ENCODE measurements at regions not wholly inside any gene's neighbourhood (a gene's known extent, or its start where the extent isn't known, plus 50 kb on each side); places are given as distances from the start of the nearest gene placed in this dataset.

DNA sequence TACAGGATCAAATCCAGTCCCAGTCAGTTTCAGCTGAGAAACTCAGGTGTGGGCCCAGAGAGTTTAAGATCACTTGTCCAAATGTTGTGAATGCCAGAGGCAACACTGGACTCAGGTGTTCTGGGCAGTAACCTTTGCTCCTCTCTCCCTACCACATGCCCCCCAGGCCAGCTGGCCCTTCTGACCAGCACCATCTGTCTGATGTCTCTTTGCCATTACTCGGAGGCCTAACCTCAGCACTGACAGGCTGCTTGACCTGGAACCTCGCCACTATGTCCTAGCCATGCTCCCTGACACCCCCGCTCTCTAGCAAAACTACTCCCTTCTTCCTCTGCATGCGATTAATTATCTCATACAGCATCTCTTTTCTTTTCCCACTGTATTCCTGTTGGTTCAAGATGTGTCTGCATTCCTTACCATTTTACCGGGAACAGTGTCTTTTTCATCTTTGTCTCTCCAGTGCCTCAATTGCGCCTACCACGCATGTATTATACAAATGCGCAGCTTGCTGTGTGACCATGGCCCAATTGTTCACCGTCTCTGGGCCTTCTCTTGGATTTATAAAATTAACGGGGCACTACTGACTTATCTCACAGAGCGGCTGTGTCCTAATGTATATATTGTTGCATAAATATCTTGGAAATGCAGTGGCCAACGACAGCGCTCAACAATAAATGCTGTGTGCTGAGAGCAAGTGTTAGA is 159.5 kb upstream of the IRF2BP2 start (continued):
- TF ChIP-seq IRF3 (IDR thresholded peaks at IDR 0.05; ENCODE audit: low read depth, low read length) (no peak), EP300 (IDR thresholded peaks at IDR 0.05; ENCODE audit: borderline replicate concordance in 1 of 2, low read depth in 1 of 2, low read length in 1 of 2) (no peak), FOSL2 (IDR thresholded peaks at IDR 0.05; ENCODE audit: borderline replicate concordance, low read depth) (no peak), YY1 (IDR thresholded peaks at IDR 0.05; ENCODE audit: low read depth) (no peak)
- TF ChIP-seq, protein P1, sequence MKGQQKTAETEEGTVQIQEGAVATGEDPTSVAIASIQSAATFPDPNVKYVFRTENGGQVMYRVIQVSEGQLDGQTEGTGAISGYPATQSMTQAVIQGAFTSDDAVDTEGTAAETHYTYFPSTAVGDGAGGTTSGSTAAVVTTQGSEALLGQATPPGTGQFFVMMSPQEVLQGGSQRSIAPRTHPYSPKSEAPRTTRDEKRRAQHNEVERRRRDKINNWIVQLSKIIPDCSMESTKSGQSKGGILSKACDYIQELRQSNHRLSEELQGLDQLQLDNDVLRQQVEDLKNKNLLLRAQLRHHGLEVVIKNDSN (IDR thresholded peaks at IDR 0.05; ENCODE audit: borderline replicate concordance, low read depth) = no peak

DNA sequence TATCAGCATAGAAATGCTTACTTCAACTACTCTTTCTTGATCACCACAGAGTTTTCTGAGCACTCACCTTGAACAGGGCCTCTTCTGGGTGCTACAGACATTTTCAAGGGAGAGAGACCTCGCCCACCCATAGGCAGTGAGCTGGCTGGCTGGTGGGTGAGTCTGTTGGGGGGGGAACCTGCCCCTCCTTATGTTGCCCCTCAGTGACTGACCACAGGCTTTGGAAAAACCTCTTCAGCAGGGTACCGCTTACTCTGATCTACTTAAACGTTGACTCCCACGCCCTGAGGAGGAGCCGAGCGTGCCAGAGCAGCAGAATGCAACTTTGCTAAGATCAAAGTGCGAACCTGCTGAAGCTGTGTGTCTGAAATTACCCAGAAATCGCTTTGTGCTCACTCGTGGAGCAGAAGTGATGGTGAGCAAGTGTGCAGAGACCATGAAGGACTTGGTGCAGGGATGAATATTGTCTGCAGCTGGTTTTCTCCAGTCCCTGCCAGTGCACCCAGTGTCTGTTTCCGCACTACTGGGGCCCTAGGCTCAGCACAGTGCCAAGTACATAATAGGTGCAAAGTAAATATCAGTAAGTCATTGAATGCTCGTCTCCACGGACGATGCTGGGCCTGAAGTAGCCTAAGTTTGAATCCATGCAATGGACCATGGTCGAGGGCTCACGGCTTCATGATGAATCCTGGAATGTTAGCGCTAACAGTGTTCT is 158.7 kb upstream of the IRF2BP2 start:
- POLR2A ChIA-PET = interaction anchor here (0.8 to 2.5 kb wide), 3 partner anchors 45 to 157 kb away, joined by 3 to 18 read pairs (median 8); no protein-coding TSS in a partner anchor
- CTCF ChIA-PET = interaction anchor here (0.6 to 1.2 kb wide), 2 partner anchors 33 to 44 kb away, joined by 3 read pairs; no protein-coding TSS in a partner anchor
- no peak overlapping the region for H3K4me3 ChIP-seq (ENCODE audit: low read depth in 2 of 2, low read length in 1 of 2)
- no peaks in the 10 kb centered on the region for H3K36me3 ChIP-seq (replicated peaks in 1 of 2; ENCODE audit: control insufficient read depth in 1 of 2, insufficient read depth in 2 of 2, low read length in 1 of 2)
- H3K9me2 ChIP-seq = no peaks in the 10 kb centered on the region
- H3K4me2 ChIP-seq = no peak overlapping the region
- no peaks in the 10 kb centered on the region for H3K27me3 ChIP-seq (ENCODE audit: insufficient read depth)
- no peaks in the 10 kb centered on the region for H3K9me3 ChIP-seq
- no peaks in the 10 kb centered on the region for H3F3A ChIP-seq (replicated peaks; ENCODE audit: insufficient read depth)
- no peak overlapping the region for H2AFZ ChIP-seq (ENCODE audit: low read depth)
- no peaks in the 10 kb centered on the region for H4K20me1 ChIP-seq (ENCODE audit: insufficient read depth)
- no peak overlapping the region for H3K9ac ChIP-seq
- no peaks in the 10 kb centered on the region for H3K79me2 ChIP-seq (ENCODE audit: insufficient read depth)
- H3K27ac ChIP-seq (ENCODE audit: low read depth in 2 of 2, low read length in 1 of 2) = no peak overlapping the region; a peak in 1 of 4 replicates
- H3K4me1 ChIP-seq (ENCODE audit: control insufficient read depth in 1 of 2, insufficient read depth in 2 of 2, low read depth in 1 of 2, low read length in 1 of 2) = peaks cover 12 to 44% of the 10 kb centered on the region in 2 experiments
- DNase-seq = no peak
- 86% methylated on average over 16 of the region's 16 CpGs for WGBS (ENCODE audit: low lambda C conversion rate)
- TF ChIP-seq NFIC (IDR thresholded peaks at IDR 0.05; ENCODE audit: borderline replicate concordance) = no peak
- no peak for TF ChIP-seq SMC3 (IDR thresholded peaks at IDR 0.05; ENCODE audit: low read depth, low read length)
- TF ChIP-seq, protein P1 (IDR thresholded peaks at IDR 0.05; ENCODE audit: borderline replicate concordance, low read depth) = no peak
- TF ChIP-seq NRF1 (IDR thresholded peaks at IDR 0.05; ENCODE audit: low read depth, low read length) = no peak
- TF ChIP-seq REST (IDR thresholded peaks at IDR 0.05; ENCODE audit: low read depth, low read length) = no peak
- no peak for TF ChIP-seq TEAD4 (IDR thresholded peaks at IDR 0.05; ENCODE audit: borderline replicate concordance, insufficient read depth)
- no peak for TF ChIP-seq SIN3A (IDR thresholded peaks at IDR 0.05; ENCODE audit: borderline replicate concordance, low read depth, low read length)
- TF ChIP-seq, protein P2, sequence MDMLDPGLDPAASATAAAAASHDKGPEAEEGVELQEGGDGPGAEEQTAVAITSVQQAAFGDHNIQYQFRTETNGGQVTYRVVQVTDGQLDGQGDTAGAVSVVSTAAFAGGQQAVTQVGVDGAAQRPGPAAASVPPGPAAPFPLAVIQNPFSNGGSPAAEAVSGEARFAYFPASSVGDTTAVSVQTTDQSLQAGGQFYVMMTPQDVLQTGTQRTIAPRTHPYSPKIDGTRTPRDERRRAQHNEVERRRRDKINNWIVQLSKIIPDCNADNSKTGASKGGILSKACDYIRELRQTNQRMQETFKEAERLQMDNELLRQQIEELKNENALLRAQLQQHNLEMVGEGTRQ (IDR thresholded peaks at IDR 0.05; ENCODE audit: borderline replicate concordance, low read depth, low read length) = no peak
- TF ChIP-seq CHD2 (IDR thresholded peaks at IDR 0.05; ENCODE audit: low read length, partially characterized antibody) = no peak
- no peak for TF ChIP-seq GATA2 (CRISPR knock-in tag; IDR thresholded peaks at IDR 0.05)
- no peak for TF ChIP-seq FOXJ3 (CRISPR knock-in tag; IDR thresholded peaks at IDR 0.05)
- TF ChIP-seq FOSL2 (IDR thresholded peaks at IDR 0.05; ENCODE audit: borderline replicate concordance, low read depth) = no peak
- no peak for TF ChIP-seq FOXM1 (IDR thresholded peaks at IDR 0.05; ENCODE audit: low read depth)
- TF ChIP-seq TAF1 (IDR thresholded peaks at IDR 0.05; ENCODE audit: borderline replicate concordance, low read depth, low read length) = no peak
- TF ChIP-seq YY1 (IDR thresholded peaks at IDR 0.05; ENCODE audit: low read depth) = no peak
- TF ChIP-seq EZH2phosphoT487 (IDR thresholded peaks at IDR 0.05; ENCODE audit: borderline replicate concordance, low read depth) = no peak
- no peak for TF ChIP-seq PBX3 (IDR thresholded peaks at IDR 0.05)

Data from SK-N-SH (cell line).